Transverse colon (tissue), 4 donors: ENCODE measurements at regions not wholly inside any gene's neighbourhood (a gene's known extent, or its start where the extent isn't known, plus 50 kb on each side); places are given as distances from the start of the nearest gene placed in this dataset.

Experiments used
- DNase-seq: peaks from one replicate; pipeline ENCODE4 v3.0.0-alpha.2; 2019
- H3K27ac ChIP-seq, 4 donors: fragments of 200-600 bp; sonication (generic); 2 replicates each; pipeline ENCODE4 v1.5.1; 2016 to 2018; ENCODE audit warnings: inconsistent platforms in 4 of 4
- H3K27me3 ChIP-seq: fragments of 200-600 bp; sonication (generic); 2 replicates; pipeline ENCODE4 v1.5.1; 2017; ENCODE audit warnings: inconsistent platforms
- H3K36me3 ChIP-seq, 4 donors: fragments of 200-600 bp; sonication (generic); 2 replicates each; pipeline ENCODE4 v1.5.1; 2017 to 2019; ENCODE audit warnings: inconsistent platforms in 4 of 4
- H3K4me1 ChIP-seq, 4 donors: fragments of 200-600 bp; sonication (generic); 2 replicates each; pipeline ENCODE4 v1.5.1; 2017 to 2020; ENCODE audit warnings: inconsistent platforms in 4 of 4
- H3K4me3 ChIP-seq, 4 donors: fragments of 200-600 bp; sonication (generic); 1 replicate in 1 of 4; 2 replicates in 3 of 4; pipeline versions ENCODE4 v1.5.1 to v1.6.1; 2017 to 2019; ENCODE audit warnings: inconsistent platforms in 4 of 4
- H3K9me3 ChIP-seq, 2 donors: fragments of 200-600 bp; sonication (generic); 2 replicates each; pipeline ENCODE4 v1.5.1; 2017 to 2019; ENCODE audit warnings: inconsistent platforms in 2 of 2
- EP300 ChIP-seq: sonication (generic); formaldehyde crosslinking; IDR thresholded peaks from one replicate; pipeline ENCODE4 v1.6.1; 2017; ENCODE audit warnings: antibody characterized with exemption, low read depth
- POLR2A ChIP-seq: fragments of 450-650 bp; IDR thresholded peaks from one replicate; pipeline ENCODE4 v1.6.1; 2016; ENCODE audit warnings: antibody characterized with exemption, mild to moderate bottlenecking, moderate library complexity
- POLR2AphosphoS5 ChIP-seq, 3 donors: sonication (generic); formaldehyde crosslinking; IDR thresholded peaks; one replicate each; pipeline ENCODE4 v1.6.1; 2016; ENCODE audit warnings: antibody characterized with exemption in 3 of 3
- WGBS, 2 donors: methylation state at CpG; one replicate each; pipeline ENCODE4 v1.1.5; 2018; ENCODE audit warnings: low coverage in 1 of 2; 5-methylcytosine and 5-hydroxymethylcytosine counted together
- in situ Hi-C, 4 donors: fragments of 200-750 bp; cut with MboI; loops; one replicate each; pipeline versions ENCODE4 v1.15.0 to v1.15.1; 2017; ENCODE audit warnings: low sequenced_read_pairs in 3 of 4, low pct_ligation_motif_present in 1 of 4, low pct_unique_long_range_greater_than_20kb in 1 of 4
- intact Hi-C: fragments of 100-400 bp; cut with DNase I; formaldehyde crosslinking; loops from one replicate; pipeline ENCODE4 v1.15.1; 2023; ENCODE audit warnings: low total_unique reads
- TF ChIP-seq, protein P1 (sequence below), 5 experiments: fragments of 200-600 bp in 3 of 5; fragments of 450-650 bp in 2 of 5; sonication (generic) in 3 of 5; IDR thresholded peaks; 1 replicate in 2 of 5; 2 replicates in 3 of 5; pipeline ENCODE4 v1.5.1; 2016 to 2017; ENCODE audit warnings: antibody characterized with exemption in 5 of 5, inconsistent platforms in 3 of 5, mild to moderate bottlenecking in 2 of 5, moderate library complexity in 1 of 5

DNA sequence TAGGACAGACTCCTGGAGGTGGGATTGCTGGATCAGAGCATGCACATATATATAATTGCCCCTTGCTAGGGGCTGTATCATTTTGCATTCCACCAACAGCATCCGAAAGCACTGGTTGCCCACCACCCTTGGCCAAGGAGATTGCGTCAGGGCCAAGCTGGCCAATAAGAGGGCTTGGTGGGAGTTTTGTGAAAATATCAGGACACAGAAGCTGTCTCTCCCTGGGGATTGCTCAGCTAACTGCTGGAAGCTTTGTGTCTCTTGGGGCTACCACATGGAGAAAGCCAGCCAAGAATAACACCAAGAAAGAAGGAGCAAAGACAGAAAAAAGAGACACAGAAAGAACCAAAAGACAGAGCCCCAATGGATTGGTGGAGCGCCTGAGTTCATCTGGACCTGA is 90.6 kb upstream of the RALGAPA2 start:
- Histone ChIP-seq H3K27ac (no peak overlapping the region), H3K9me3 (no peaks in the 10 kb centered on the region), H3K4me3 (no peak overlapping the region), H3K36me3 (no peaks in the 10 kb centered on the region), H3K27me3 (no peaks in the 10 kb centered on the region), H3K4me1 (no peaks in the 10 kb centered on the region)
- TF ChIP-seq, protein P1, sequence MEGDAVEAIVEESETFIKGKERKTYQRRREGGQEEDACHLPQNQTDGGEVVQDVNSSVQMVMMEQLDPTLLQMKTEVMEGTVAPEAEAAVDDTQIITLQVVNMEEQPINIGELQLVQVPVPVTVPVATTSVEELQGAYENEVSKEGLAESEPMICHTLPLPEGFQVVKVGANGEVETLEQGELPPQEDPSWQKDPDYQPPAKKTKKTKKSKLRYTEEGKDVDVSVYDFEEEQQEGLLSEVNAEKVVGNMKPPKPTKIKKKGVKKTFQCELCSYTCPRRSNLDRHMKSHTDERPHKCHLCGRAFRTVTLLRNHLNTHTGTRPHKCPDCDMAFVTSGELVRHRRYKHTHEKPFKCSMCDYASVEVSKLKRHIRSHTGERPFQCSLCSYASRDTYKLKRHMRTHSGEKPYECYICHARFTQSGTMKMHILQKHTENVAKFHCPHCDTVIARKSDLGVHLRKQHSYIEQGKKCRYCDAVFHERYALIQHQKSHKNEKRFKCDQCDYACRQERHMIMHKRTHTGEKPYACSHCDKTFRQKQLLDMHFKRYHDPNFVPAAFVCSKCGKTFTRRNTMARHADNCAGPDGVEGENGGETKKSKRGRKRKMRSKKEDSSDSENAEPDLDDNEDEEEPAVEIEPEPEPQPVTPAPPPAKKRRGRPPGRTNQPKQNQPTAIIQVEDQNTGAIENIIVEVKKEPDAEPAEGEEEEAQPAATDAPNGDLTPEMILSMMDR (IDR thresholded peaks at IDR 0.05), result no peak
- TF ChIP-seq POLR2AphosphoS5 (IDR thresholded peaks at IDR 0.05), result no peak
- no peak for TF ChIP-seq POLR2A
- TF ChIP-seq EP300, result no peak
- WGBS, 2 donors, result 83 to 90% methylated on average over 2 to 3 of the region's 3 CpGs
- in situ Hi-C loops, result no loop called here
- intact Hi-C loops, result no loop called here
- DNase-seq, result no peak

DNA sequence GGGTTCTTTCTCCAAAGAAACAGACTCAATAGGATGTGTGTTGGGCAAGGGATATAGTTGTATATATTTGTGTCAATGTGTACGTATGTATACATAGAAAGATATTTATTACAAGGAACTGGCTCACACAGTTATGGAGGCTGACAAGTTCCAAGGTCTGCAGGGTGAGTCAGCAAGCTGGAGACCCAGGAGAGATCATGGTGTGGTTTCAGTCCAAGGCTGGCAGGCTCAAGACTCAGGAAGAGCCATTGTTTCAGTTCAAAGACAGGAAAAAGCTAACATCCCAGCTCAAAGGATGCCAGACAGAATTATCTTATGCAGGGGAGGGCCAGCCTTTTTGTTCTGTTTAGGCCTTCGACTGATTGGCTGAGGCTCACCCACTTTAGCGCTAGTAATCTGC is 89.9 kb upstream of the RALGAPA2 start:
- Histone ChIP-seq H3K27ac (no peak overlapping the region), H3K27me3 (no peaks in the 10 kb centered on the region), H3K36me3 (no peaks in the 10 kb centered on the region), H3K4me3 (no peak overlapping the region), H3K9me3 (no peaks in the 10 kb centered on the region), H3K4me1 (no peaks in the 10 kb centered on the region)
- TF ChIP-seq, protein P1 (IDR thresholded peaks at IDR 0.05), result no peak
- TF ChIP-seq POLR2A (no peak), EP300 (no peak), POLR2AphosphoS5 (IDR thresholded peaks at IDR 0.05) (no peak)
- in situ Hi-C loops, result no loop called here
- intact Hi-C loops, result no loop called here
- 60 to 85% methylated on average over 1 to 3 of the region's 3 CpGs for WGBS, 2 donors
- DNase-seq, result no peak

DNA sequence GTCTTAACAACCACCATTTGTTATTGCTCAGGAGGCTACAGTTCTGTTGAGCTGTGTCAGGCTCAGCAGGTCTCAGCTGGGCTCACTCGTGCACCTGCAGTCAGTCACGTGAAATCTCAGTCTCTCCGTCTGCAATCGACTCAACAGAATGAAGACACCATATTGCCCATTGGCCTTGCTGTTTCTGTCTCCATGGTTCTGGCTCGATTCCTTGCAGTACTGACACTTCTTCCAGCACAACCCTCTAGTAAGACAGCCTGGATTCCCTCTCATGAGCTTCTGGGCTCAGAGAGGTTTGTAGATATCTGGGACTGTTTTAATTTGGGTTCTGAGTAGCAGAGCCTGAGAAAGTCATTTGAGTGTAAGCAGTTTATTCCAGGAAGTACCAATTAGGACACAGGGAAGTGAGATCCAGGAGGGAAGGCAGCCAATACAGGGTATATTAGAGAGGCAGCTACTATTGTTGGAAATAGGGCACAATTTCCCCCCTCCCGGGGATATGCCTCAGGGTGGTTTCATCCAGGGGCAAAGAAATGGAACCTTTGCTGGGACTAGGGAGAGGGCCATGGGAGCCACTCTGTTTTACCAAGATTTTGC is 87.4 kb upstream of the RALGAPA2 start:
- in situ Hi-C loops, result no loop called here

DNA sequence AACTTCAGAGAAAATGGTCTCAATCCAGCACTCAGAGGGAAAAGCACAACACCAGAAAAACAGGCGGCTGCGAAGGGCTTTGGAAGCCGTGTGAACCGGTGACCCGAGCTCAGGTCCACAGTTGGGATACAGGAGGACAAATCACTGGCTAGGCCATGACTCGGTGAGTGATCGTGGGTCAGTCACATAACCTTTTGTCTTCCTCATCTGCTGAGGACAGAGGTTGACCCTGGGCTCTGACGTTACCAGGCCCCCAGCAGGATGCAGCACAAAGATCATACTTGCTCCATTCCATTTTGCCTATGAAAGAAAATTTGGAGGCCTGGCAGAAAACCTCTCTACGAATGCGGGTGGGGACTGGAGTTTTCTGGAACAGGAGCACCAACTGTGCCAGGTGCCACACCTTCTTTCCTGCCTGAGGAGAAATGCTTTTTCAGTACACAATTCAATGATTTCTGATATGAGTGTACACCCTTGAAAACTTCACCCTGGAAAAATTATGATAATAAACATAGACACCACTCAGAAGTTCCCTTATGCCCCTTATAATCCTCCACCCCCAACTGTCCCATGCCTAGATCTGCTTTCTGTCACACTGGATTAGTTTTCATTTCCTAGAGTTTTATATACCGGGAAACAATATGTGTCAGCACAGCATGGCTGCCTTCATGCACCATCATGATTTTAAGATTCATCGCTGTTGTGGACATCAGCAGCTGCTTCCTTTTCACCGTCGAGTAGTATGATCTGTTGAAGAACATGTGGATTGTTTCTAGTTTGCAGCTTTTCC is 85.3 kb upstream of the RALGAPA2 start:
- TF ChIP-seq POLR2AphosphoS5 (IDR thresholded peaks at IDR 0.05) (no peak), EP300 (no peak), POLR2A (no peak)
- TF ChIP-seq, protein P1 (IDR thresholded peaks at IDR 0.05), result no peak
- no peaks in the 10 kb centered on the region for H3K9me3 ChIP-seq
- no peaks in the 10 kb centered on the region for H3K4me1 ChIP-seq
- no peak overlapping the region for H3K27ac ChIP-seq
- no peak overlapping the region for H3K4me3 ChIP-seq
- WGBS, 2 donors, result 76 to 81% methylated on average over 10 to 14 of the region's 14 CpGs
- intact Hi-C loops, result no loop called here
- no peaks in the 10 kb centered on the region for H3K36me3 ChIP-seq
- H3K27me3 ChIP-seq, result no peaks in the 10 kb centered on the region
- in situ Hi-C loops, result no loop called here
- no peak for DNase-seq

More for the DNA sequence above, 87.4 kb upstream of the RALGAPA2 start:
- no peak for TF ChIP-seq POLR2A
- TF ChIP-seq EP300, result no peak
- TF ChIP-seq, protein P1 (IDR thresholded peaks at IDR 0.05), result no peak
- no peak for TF ChIP-seq POLR2AphosphoS5 (IDR thresholded peaks at IDR 0.05)
- intact Hi-C loops, result no loop called here
- H3K36me3 ChIP-seq, result no peaks in the 10 kb centered on the region
- H3K9me3 ChIP-seq, result no peaks in the 10 kb centered on the region
- H3K27ac ChIP-seq, result no peak overlapping the region
- 67 to 86% methylated on average over 1 to 6 of the region's 6 CpGs for WGBS, 2 donors
- H3K27me3 ChIP-seq, result no peaks in the 10 kb centered on the region
- H3K4me1 ChIP-seq, result no peaks in the 10 kb centered on the region
- no peak overlapping the region for H3K4me3 ChIP-seq
- no peak for DNase-seq
